ENCODE measurements at regions not wholly inside any gene's neighbourhood (a gene's known extent, or its start where the extent isn't known, plus 50 kb on each side); places are given as distances from the start of the nearest gene placed in this dataset.

GRCh38 chrX:4787971-4788370 lies 1074.5 kb upstream of the PRKX start:
- TF ChIP-seq CTCF (IDR thresholded peaks at IDR 0.05) = no peak
- no peak for TF ChIP-seq EP300 (IDR thresholded peaks at IDR 0.05)
- TF ChIP-seq POLR2A (IDR thresholded peaks at IDR 0.05) = no peak

Data from sigmoid colon (tissue), 4 donors.